ENCODE measurements at regions not wholly inside any gene's neighbourhood (a gene's known extent, or its start where the extent isn't known, plus 50 kb on each side); places are given as distances from the start of the nearest gene placed in this dataset.

DNA sequence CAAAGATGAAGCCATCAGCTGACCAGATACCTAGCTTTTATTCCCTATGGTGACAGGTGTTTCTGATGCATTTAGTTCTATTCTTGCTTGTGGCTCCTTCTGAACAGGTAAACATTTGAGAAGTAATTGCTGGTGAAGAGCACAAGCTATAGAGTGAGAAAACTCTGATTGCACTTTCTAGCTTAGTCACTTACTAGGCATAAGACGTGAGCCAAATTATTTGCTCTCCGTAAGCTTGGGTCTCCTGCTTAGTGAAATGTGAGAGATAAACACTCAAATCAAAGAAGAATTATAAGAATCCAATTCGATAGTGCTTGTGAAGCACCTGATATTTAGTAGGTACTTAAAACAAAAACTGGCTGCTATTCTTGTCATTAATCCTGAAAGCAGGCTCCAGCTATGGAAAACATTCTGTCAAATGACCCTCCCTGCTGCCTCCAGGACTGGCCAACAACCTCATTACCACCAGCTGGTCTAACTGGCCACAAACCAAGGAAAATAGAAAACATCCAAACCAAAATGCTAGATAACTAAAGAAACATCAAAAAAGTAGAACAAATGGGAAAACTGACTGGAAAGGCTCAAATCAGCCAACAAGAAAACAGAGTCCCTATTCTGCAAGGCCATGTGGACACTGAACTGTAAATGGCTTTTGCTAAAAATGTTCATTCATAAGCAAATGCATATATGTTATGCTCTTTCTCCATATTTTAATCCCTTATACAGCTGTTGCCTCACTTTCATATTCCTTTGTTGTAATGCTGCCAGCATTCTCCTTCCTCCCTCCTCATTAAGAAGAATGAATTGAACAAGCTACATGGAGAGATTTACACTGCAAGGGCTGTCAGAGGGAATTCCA is 616.1 kb downstream of the DTWD2 start:
- Histone ChIP-seq H2AFZ (ENCODE audit: control insufficient read depth, low read length) (no peak overlapping the region), H4K20me1 (ENCODE audit: control insufficient read depth, extremely low read depth, insufficient read depth, low read length) (no peaks in the 10 kb centered on the region), H3K27me3 (ENCODE audit: control insufficient read depth, extremely low read depth, insufficient read depth, low read length) (no peaks in the 10 kb centered on the region), H3K36me3 (ENCODE audit: control insufficient read depth in 2 of 2, extremely low read depth in 1 of 2, insufficient read depth in 2 of 2, low read length in 2 of 2) (no peaks in the 10 kb centered on the region), H3K4me2 (ENCODE audit: control insufficient read depth, extremely low read depth, insufficient read depth, low read depth, low read length) (no peak overlapping the region), H3K27ac (ENCODE audit: control insufficient read depth, insufficient read depth, low read length) (no peak overlapping the region), H3K9me1 (ENCODE audit: control insufficient read depth, extremely low read depth, insufficient read depth, low read length) (no peaks in the 10 kb centered on the region), H3K9me3 (ENCODE audit: control insufficient read depth, low read depth, low read length) (no peaks in the 10 kb centered on the region), H3K9ac (ENCODE audit: control insufficient read depth, extremely low read depth, insufficient read depth, low read length) (no peak overlapping the region), H3K79me2 (ENCODE audit: control insufficient read depth, insufficient read depth, low read length) (no peaks in the 10 kb centered on the region), H3K4me3 (ENCODE audit: control insufficient read depth in 2 of 3, extremely low read depth in 1 of 3, insufficient read depth in 2 of 3, low read depth in 1 of 3, low read length in 3 of 3) (no peak overlapping the region), H3K4me1 (ENCODE audit: control insufficient read depth, extremely low read depth, insufficient read depth, low read length) (no peaks in the 10 kb centered on the region)
- dilution Hi-C loops (cut with MboI; ENCODE audit: extremely low pct_ligation_motif_present, low sequenced_read_pairs): no loop called here
- TF ChIP-seq, protein P1, sequence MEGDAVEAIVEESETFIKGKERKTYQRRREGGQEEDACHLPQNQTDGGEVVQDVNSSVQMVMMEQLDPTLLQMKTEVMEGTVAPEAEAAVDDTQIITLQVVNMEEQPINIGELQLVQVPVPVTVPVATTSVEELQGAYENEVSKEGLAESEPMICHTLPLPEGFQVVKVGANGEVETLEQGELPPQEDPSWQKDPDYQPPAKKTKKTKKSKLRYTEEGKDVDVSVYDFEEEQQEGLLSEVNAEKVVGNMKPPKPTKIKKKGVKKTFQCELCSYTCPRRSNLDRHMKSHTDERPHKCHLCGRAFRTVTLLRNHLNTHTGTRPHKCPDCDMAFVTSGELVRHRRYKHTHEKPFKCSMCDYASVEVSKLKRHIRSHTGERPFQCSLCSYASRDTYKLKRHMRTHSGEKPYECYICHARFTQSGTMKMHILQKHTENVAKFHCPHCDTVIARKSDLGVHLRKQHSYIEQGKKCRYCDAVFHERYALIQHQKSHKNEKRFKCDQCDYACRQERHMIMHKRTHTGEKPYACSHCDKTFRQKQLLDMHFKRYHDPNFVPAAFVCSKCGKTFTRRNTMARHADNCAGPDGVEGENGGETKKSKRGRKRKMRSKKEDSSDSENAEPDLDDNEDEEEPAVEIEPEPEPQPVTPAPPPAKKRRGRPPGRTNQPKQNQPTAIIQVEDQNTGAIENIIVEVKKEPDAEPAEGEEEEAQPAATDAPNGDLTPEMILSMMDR (optimal IDR thresholded peaks at IDR 0.05 in 1 of 3, IDR thresholded peaks at IDR 0.05 in 1 of 3, conservative IDR thresholded peaks at IDR 0.05 in 1 of 3; ENCODE audit: extremely low read depth in 1 of 3, insufficient read depth in 2 of 3, low read length in 3 of 3): no peak
- TF ChIP-seq EZH2 (IDR thresholded peaks at IDR 0.05; ENCODE audit: low read length): no peak
- no peak for DNase-seq (ENCODE audit: low read depth, low spot score)
- FAIRE-seq: no peak

DNA sequence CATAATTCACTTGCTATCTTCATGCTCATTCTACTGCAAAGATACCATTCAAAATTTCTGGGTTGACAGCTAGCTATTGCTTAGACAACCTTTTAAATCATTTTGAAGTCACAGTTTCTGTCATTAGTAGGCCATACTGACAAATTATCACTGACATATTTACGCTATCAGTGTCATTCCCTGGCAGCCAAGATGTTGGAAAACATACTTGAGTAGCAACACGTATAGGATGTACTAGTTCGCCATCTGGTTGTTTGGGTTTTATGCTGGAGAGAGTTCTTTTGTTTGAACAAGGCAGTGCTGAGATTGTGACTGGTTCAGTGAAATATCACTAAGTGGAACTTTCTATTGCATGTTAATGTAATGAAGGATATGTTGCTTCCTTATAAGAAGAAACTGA is 621.9 kb downstream of the DTWD2 start:
- no peaks in the 10 kb centered on the region for H3K79me2 ChIP-seq (ENCODE audit: control insufficient read depth, insufficient read depth, low read length)
- no peaks in the 10 kb centered on the region for H3K9me3 ChIP-seq (ENCODE audit: control insufficient read depth, low read depth, low read length)
- H2AFZ ChIP-seq (ENCODE audit: control insufficient read depth, low read length): no peak overlapping the region
- FAIRE-seq (no peak), DNase-seq (ENCODE audit: low read depth, low spot score) (no peak)
- H3K27ac ChIP-seq (ENCODE audit: control insufficient read depth, insufficient read depth, low read length): no peak overlapping the region
- no peak for TF ChIP-seq EZH2 (IDR thresholded peaks at IDR 0.05; ENCODE audit: low read length)
- TF ChIP-seq, protein P1 (optimal IDR thresholded peaks at IDR 0.05 in 1 of 3, IDR thresholded peaks at IDR 0.05 in 1 of 3, conservative IDR thresholded peaks at IDR 0.05 in 1 of 3; ENCODE audit: extremely low read depth in 1 of 3, insufficient read depth in 2 of 3, low read length in 3 of 3): no peak
- no peaks in the 10 kb centered on the region for H3K27me3 ChIP-seq (ENCODE audit: control insufficient read depth, extremely low read depth, insufficient read depth, low read length)
- H4K20me1 ChIP-seq (ENCODE audit: control insufficient read depth, extremely low read depth, insufficient read depth, low read length): no peaks in the 10 kb centered on the region
- H3K36me3 ChIP-seq (ENCODE audit: control insufficient read depth in 2 of 2, extremely low read depth in 1 of 2, insufficient read depth in 2 of 2, low read length in 2 of 2): no peaks in the 10 kb centered on the region
- no peak overlapping the region for H3K4me2 ChIP-seq (ENCODE audit: control insufficient read depth, extremely low read depth, insufficient read depth, low read depth, low read length)
- no peak overlapping the region for H3K9ac ChIP-seq (ENCODE audit: control insufficient read depth, extremely low read depth, insufficient read depth, low read length)
- no peaks in the 10 kb centered on the region for H3K4me1 ChIP-seq (ENCODE audit: control insufficient read depth, extremely low read depth, insufficient read depth, low read length)
- dilution Hi-C loops (cut with MboI; ENCODE audit: extremely low pct_ligation_motif_present, low sequenced_read_pairs): no loop called here
- H3K4me3 ChIP-seq (ENCODE audit: control insufficient read depth in 2 of 3, extremely low read depth in 1 of 3, insufficient read depth in 2 of 3, low read depth in 1 of 3, low read length in 3 of 3): no peak overlapping the region
- no peaks in the 10 kb centered on the region for H3K9me1 ChIP-seq (ENCODE audit: control insufficient read depth, extremely low read depth, insufficient read depth, low read length)

Data from keratinocyte (primary cell).